ENCODE measurements at regions not wholly inside any gene's neighbourhood (a gene's known extent, or its start where the extent isn't known, plus 50 kb on each side); places are given as distances from the start of the nearest gene placed in this dataset.

DNA sequence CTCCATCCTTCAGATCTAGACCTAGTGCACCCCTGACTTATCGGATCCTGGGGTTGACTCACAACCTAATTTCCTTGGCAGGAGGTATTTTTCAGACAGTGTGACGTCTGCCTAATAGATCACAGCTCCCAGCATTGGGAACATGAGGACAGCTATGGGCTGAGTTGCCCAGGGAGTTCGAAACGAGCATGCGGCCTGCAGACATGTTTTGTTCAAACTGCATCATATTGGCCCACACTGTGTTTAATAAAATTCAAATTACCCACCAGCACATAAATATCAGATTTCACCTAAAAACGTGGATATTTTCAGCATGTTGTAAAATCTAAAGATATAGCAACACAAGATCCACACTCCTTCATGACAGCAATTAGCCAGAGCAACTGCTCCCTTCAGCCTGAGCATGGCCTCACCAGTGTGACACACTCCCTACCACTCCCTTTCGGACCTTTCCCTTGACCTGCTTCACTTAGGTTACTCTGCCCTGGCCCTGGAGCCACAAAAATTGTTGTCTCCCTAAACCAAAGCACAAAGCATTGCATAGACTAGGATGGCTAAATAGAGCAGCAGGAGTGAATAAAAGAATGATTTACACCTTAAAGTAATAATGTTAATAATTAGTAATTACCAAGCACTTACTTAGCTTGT, 53.6 kb upstream of the USP47 start:
- TF ChIP-seq, protein P1, sequence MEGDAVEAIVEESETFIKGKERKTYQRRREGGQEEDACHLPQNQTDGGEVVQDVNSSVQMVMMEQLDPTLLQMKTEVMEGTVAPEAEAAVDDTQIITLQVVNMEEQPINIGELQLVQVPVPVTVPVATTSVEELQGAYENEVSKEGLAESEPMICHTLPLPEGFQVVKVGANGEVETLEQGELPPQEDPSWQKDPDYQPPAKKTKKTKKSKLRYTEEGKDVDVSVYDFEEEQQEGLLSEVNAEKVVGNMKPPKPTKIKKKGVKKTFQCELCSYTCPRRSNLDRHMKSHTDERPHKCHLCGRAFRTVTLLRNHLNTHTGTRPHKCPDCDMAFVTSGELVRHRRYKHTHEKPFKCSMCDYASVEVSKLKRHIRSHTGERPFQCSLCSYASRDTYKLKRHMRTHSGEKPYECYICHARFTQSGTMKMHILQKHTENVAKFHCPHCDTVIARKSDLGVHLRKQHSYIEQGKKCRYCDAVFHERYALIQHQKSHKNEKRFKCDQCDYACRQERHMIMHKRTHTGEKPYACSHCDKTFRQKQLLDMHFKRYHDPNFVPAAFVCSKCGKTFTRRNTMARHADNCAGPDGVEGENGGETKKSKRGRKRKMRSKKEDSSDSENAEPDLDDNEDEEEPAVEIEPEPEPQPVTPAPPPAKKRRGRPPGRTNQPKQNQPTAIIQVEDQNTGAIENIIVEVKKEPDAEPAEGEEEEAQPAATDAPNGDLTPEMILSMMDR (IDR thresholded peaks at IDR 0.05; ENCODE audit: borderline replicate concordance, extremely low read depth, low read length, poor library complexity, severe bottlenecking) = no peak
- no peak for TF ChIP-seq EZH2 (IDR thresholded peaks at IDR 0.05; ENCODE audit: borderline replicate concordance, low read depth, low read length, severe bottlenecking)

All from DND-41 (cell line).